ENCODE measurements at regions not wholly inside any gene's neighbourhood (a gene's known extent, or its start where the extent isn't known, plus 50 kb on each side); places are given as distances from the start of the nearest gene placed in this dataset.

DNA sequence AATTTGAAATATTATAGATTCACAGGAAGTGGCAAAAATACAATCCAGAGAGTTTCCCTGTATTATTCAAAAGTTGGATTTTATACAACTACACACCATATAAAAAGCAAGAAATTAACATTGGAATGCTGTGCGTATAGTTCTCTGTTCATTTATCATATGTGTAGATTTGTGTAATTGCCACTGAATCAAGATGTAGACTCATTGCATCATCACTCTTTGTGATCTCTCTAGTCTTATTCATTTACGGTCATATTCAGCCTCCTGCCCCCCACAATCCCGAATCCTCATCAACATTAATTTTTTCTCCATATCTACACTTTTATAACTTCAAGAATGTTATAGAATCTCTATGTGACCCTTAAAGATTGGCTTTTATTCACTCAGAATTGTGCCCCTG, 390.6 kb upstream of the B3GAT1 start:
- DNase-seq (ENCODE audit: low read depth, low spot score), result no peak

- peak; percentile 10 for DNase-seq (ENCODE audit: low read depth, low spot score)
Measured at GRCh38 chr11:134802116-134802515, 390.1 kb upstream of the B3GAT1 start.

GRCh38 chr11:134801570-134801969, 389.5 kb upstream of the B3GAT1 start:
- no peak for DNase-seq (ENCODE audit: low read depth, low spot score)

- DNase-seq (ENCODE audit: low read depth, low spot score), result no peak
Measured at GRCh38 chr11:134800826-134801225, 388.8 kb upstream of the B3GAT1 start.

- DNase-seq (ENCODE audit: low read depth, low spot score), result no peak
Measured at GRCh38 chr11:134800130-134800529, 388.1 kb upstream of the B3GAT1 start.

DNA sequence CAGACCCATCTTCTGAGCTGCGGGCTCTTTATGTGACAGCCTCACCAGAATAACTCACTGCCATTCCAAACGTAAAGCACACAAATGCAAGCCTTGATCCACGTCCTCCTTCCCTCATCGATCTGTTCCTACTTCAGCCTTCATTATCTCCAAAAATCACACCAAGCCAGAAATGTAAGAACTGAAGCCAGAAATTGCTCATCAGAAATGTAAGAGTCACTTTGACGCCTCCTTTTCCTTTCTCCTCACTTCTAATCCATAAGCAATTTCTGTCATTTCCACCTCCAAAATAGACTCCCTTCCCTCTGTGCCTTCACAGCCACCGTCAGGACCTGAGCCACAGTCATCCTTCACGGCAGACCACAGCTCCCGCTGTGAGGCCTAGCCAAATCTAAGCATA, 387.3 kb upstream of the B3GAT1 start:
- no peak for DNase-seq (ENCODE audit: low read depth, low spot score)

- no peak for DNase-seq (ENCODE audit: low read depth, low spot score)
Measured at GRCh38 chr11:134797411-134798089, 385.5 kb upstream of the B3GAT1 start.

DNA sequence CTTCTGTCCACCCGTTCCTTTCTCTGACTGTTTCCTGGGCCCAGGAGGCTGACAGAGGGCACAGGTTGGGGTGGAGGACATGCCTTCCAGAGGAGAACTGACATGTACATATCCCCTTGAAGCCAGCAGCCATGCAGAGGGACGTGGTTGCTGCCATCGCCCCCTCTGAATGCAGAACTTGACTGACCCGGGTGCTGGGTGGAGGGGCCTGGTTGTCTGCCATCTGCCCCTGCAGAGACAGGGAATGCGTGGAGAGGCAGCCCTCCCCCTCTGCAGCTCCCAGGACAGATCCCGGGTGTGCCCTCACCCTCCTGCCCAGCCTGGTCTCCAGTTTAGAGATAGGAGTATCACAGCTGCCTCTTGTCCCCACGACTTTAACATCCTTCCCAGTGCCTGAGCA, 383.0 kb upstream of the B3GAT1 start:
- DNase-seq (ENCODE audit: low read depth, low spot score), result no peak

GRCh38 chr11:134794192-134794591, 382.1 kb upstream of the B3GAT1 start:
- no peak for DNase-seq (ENCODE audit: low read depth, low spot score)

- no peak for DNase-seq (ENCODE audit: low read depth, low spot score)
Measured at GRCh38 chr11:134792677-134793076, 380.6 kb upstream of the B3GAT1 start.

DNA sequence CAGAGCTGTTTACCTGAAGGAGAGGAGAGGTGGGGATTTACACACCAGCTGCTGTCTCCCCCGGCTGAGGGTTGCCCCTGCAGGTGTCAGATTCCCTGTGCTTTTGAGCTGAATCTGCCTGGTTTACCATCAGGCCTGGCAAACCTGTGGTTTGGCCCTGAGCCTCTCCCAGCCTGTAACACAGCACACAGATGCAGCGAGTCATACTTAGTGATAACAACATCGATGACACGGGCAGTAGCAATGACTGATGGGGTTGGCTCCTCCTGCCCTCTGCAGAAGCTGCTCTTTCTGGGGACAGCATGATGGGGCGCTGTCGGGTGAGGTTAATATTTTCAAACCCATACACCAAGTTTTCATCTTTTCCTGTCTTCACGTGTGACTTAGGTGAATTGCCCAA, 380.0 kb upstream of the B3GAT1 start:
- peak; percentile 27 for DNase-seq (ENCODE audit: low read depth, low spot score)

DNA sequence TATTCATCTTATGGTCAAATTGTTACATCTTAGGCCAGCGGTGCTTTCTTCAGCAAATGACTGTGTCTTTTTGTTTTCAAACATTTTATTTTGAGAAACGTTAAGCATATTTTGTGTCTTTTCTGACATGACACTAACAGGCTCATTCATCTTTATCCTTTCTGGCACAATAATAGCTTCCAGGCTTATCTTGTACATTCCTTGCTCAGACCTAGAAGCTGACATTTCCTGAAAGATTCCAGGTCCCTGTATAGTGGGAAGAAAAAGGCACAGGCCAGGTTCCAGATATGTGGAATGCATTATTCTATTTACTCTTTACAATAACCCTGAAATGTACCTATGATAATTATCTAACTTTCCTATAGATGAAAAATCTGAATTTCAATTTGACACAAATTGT, 379.1 kb upstream of the B3GAT1 start:
- no peak for DNase-seq (ENCODE audit: low read depth, low spot score)

DNA sequence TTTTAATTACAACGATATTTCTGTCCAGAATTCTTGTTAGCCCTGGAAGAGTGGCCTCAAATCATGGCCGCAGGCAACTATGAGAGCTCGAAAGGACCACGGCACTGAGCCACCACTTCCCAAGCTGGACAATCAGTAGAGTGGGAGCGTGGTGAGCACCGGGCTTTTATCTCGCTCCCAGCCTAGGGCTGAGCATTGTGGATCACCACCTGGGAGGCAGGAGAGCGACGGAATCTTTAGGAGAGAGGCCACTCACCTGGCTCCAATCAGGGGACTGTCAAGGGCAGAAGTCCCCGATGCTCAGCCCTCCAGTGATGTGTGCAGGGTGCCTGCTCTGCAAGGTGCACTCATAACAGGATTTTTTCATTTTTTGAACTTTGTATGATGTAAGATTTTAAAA, 377.1 kb upstream of the B3GAT1 start:
- DNase-seq (ENCODE audit: low read depth, low spot score), result no peak

GRCh38 chr11:134786636-134787035, 374.6 kb upstream of the B3GAT1 start:
- DNase-seq (ENCODE audit: low read depth, low spot score), result no peak

DNA sequence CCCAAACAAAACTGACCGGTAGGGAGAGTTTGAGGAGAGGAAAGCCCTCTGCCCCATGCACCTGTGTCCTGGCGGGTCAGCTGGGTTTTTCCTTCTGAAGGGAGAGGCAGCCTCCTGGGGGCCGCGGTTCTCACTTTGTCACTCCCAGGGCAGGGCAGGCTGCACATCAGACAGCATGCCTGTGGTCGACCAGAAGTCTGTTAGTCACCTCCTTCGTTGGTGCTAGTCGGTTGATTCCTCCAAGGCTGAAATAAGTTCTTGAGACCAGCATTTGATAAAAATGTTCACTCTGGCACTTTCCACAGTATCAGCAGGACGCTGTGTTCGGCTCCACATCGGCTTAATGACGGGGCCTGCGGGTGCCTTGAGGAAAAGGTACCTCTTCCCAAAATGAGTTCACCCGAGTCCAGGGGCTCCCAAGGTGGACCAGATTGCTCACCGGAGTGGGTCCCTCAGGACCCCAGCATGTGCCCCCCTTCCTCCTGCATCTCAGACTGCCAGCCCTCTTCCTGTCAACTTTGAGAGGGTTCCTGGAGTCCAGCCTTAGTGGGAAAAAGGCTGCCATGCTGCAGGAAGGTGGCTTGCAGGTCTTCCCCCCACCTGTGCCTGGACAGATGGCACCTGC, 373.7 kb upstream of the B3GAT1 start:
- no peak for DNase-seq (ENCODE audit: low read depth, low spot score)

DNA sequence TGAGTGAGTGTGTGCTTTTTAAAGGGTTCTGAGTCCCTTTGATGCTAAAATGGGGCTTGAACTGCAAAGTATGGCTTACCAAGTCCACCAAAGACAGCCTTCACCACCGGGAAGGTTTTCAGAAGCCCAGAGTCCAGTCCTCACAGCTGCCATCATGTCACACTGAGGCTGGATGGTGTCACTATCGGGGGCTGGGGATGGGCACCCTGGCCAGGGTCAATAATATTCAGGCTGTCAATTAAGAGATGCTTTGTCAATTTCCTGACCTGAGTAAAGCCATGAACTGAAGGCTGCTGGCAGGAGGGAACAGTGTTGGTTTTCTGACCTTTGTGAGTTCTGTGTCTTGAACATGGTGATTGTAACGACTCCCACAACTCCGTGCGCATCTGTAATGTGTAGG, 373.0 kb upstream of the B3GAT1 start:
- no peak for DNase-seq (ENCODE audit: low read depth, low spot score)

DNA sequence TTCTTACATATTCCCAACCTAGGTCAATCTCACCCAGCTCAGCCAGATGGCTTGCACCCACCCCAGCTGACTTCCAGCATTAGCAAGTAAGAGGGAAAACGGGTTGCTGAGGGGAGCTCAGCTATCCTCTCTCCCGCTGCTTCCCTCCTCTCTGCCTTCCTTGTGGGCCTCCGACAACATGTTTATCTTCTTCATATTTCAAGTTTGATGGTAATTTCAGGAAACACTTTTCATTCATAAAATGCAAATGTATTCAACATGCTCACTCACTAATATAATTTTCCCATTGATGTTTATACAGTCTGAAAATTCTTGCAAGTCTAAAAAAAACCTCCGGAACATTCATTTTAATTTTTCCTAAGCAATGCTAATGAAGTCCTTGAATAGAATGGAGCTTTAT, 372.5 kb upstream of the B3GAT1 start:
- DNase-seq (ENCODE audit: low read depth, low spot score), result no peak

DNA sequence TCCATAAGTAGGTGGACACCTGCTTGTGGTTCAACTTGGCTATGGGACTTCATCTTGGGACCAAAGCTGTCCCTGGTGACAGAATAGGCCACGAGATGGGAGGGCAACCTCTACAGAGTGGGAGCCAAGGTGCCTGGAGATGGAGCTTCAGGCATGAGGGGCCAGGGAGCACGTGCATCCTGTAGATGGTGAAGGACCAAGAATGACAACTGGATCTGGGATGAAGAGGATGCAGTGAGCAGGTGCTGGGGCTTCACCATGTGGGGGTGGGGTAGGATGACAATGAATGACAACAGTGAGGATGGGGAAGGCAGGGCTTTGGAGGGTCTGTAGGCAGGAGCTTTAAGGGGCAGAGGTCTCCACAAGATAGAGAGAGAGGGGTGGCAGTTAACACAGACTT, 372.0 kb upstream of the B3GAT1 start:
- no peak for DNase-seq (ENCODE audit: low read depth, low spot score)

DNA sequence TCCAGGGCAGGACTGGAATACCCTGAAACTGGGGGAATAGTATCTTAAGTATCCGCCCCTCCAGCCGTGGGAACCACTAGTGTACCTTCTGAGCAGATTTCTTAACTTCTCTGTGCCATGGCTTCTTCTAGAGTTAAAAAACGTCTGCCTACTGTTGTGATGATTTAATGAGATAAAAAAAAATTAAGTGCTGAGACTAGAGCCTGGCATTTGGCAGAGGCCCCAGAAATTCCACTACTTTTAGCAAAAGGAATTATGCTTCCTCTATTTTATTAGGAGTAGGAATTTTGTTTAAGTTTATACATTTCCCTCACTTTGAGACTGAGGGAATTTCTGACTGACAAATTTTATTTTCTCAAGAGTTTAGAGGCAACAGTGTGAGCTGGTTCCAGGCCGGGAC, 371.2 kb upstream of the B3GAT1 start:
- no peak for DNase-seq (ENCODE audit: low read depth, low spot score)

GRCh38 chr11:134781380-134781866, 369.4 kb upstream of the B3GAT1 start:
- DNase-seq (ENCODE audit: low read depth, low spot score), result no peak

GRCh38 chr11:134780486-134781147, 368.6 kb upstream of the B3GAT1 start:
- no peak for DNase-seq (ENCODE audit: low read depth, low spot score)

DNA sequence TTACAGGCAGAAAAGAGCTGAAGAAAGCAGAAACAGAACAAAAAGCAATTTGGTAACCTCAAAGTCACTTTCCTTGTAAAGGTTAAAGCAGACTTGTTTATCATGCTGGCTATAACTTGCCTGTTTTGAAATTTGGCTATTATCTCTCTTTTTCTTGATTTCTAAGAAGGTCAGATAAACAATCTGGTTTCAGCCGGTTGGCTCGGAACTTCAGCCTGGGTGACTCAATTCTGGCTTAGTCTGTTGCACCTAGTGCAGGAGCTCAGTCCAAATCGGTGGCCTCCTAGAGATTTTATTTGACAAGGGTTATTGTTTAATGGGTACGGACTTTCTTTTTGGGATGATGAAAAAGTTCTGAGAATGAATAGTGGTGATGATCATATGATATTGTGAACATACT, 367.1 kb upstream of the B3GAT1 start:
- DNase-seq (ENCODE audit: low read depth, low spot score), result no peak

GRCh38 chr11:134768463-134768862, 356.4 kb upstream of the B3GAT1 start:
- DNase-seq (ENCODE audit: low read depth, low spot score), result no peak

All from astrocyte of the hippocampus (primary cell).